ENCODE measurements at regions not wholly inside any gene's neighbourhood (a gene's known extent, or its start where the extent isn't known, plus 50 kb on each side); places are given as distances from the start of the nearest gene placed in this dataset.

- no peak for TF ChIP-seq CTCF (IDR thresholded peaks at IDR 0.05; ENCODE audit: low read length)
- no peak for TF ChIP-seq EZH2 (optimal IDR thresholded peaks at IDR 0.05; ENCODE audit: low read depth, low read length)
- TF ChIP-seq EZH2phosphoT487 (IDR thresholded peaks at IDR 0.05; ENCODE audit: low read length) = no peak
Measured at GRCh38 chr22:27223317-27224177, 566.2 kb downstream of the MIAT start.

Measured in MM.1S (cell line).